ENCODE measurements at regions not wholly inside any gene's neighbourhood (a gene's known extent, or its start where the extent isn't known, plus 50 kb on each side); places are given as distances from the start of the nearest gene placed in this dataset.

DNA sequence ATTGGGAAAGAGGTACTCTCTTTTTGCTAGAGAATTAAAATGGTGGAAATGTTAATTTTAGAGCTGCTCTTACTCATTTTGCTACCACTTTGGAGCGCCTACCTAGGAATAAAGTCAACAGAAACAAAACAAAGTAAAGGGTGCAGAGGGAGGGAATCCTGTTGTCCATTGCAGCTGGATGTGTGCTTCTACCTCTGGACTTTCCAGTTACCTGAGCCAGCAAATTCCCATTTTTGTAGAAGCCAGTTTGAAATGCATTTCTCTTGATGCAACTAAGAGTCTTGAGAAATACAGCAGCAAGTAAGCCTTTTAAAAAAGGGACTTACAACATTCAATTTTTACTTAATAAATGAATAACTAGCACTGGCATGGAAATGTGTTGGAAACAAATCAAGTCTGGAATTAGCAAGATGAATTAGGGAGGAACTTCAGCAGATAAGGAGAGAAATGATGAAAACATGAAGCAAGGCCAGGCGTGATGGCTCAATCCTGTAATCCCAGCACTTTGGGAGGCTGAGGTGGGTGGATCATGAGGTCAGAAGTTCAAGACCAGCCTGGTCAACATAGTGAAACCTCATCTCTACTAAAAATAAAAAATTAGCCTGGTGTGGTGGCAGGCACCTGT lies 113.5 kb upstream of the CTTNBP2 start:
- no peak for TF ChIP-seq CTCF (IDR thresholded peaks at IDR 0.05)
- no peak for TF ChIP-seq POLR2AphosphoS5 (IDR thresholded peaks at IDR 0.05)
